Upper lobe of left lung (tissue), 6 donors: ENCODE measurements at regions not wholly inside any gene's neighbourhood (a gene's known extent, or its start where the extent isn't known, plus 50 kb on each side); places are given as distances from the start of the nearest gene placed in this dataset.

Source experiments
- ATAC-seq, 2 donors: fragments of 200-7000 bp; cut with Tn5 transposase; one replicate each; pipeline ENCODE4 v1.9.1; 2022; ENCODE audit warnings: mild to moderate bottlenecking in 2 of 2, moderate library complexity in 2 of 2; ENCODE audit not compliant: low FRiP score in 2 of 2
- DNase-seq, 2 donors: peaks; one replicate each; pipeline ENCODE4 v3.0.0-alpha.2; 2019 to 2020
- H3K27ac ChIP-seq, 4 donors: fragments of 200-600 bp; sonication (generic); one replicate each; pipeline ENCODE4 v1.5.1; 2016 to 2019
- H3K27me3 ChIP-seq, 4 donors: fragments of 200-600 bp; sonication (generic); one replicate each; pipeline ENCODE4 v1.5.1; 2017 to 2019
- H3K36me3 ChIP-seq, 4 donors: fragments of 200-600 bp; sonication (generic); one replicate each; pipeline ENCODE4 v1.5.1; 2016 to 2019
- H3K4me1 ChIP-seq, 4 donors: fragments of 200-600 bp; sonication (generic); one replicate each; pipeline ENCODE4 v1.5.1; 2018 to 2019
- H3K4me3 ChIP-seq, 4 donors: fragments of 200-600 bp; sonication (generic); one replicate each; pipeline ENCODE4 v1.5.1; 2017 to 2019; ENCODE audit warnings: mild to moderate bottlenecking in 2 of 4, moderate library complexity in 1 of 4
- H3K9me3 ChIP-seq, 4 donors: fragments of 200-600 bp; sonication (generic); one replicate each; pipeline ENCODE4 v1.5.1; 2018 to 2019
- CTCF ChIP-seq, 6 experiments: fragments of 450-650 bp in 4 of 6; fragments of 200-600 bp in 2 of 6; sonication (generic) in 2 of 6; IDR thresholded peaks; one replicate each; pipeline ENCODE4 v1.5.1; 2016 to 2019; ENCODE audit warnings: antibody characterized with exemption in 6 of 6
- EP300 ChIP-seq, 4 donors: sonication (generic); formaldehyde crosslinking; IDR thresholded peaks; one replicate each; pipeline ENCODE4 v1.5.1; 2017; ENCODE audit warnings: antibody characterized with exemption in 4 of 4, control low read depth in 2 of 4
- POLR2A ChIP-seq, 4 donors: fragments of 450-650 bp; IDR thresholded peaks; one replicate each; pipeline ENCODE4 v1.5.1; 2016 to 2017; ENCODE audit warnings: antibody characterized with exemption in 4 of 4, mild to moderate bottlenecking in 2 of 4
- POLR2AphosphoS5 ChIP-seq, 2 donors: sonication (generic); formaldehyde crosslinking; IDR thresholded peaks; one replicate each; pipeline ENCODE4 v1.5.1; 2017; ENCODE audit warnings: antibody characterized with exemption in 2 of 2
- WGBS, 2 donors: methylation state at CpG; one replicate each; pipeline ENCODE4 v1.1.5; 2017 to 2018; 5-methylcytosine and 5-hydroxymethylcytosine counted together
- donor health status: DM: no; HTN: no; CAD: no; lungs with moderate emphysema.
- donor health status: DM: no; HTN: yes; CAD: no; lungs with severe emphysema.

- WGBS, 2 donors, result 92 to 94% methylated on average over 3 of the region's 3 CpGs
- H3K4me1 ChIP-seq, result no peaks in the 10 kb centered on the region
- H3K27me3 ChIP-seq, result no peaks in the 10 kb centered on the region
- TF ChIP-seq EP300 (IDR thresholded peaks at IDR 0.05) (no peak), POLR2AphosphoS5 (IDR thresholded peaks at IDR 0.05) (no peak), CTCF (IDR thresholded peaks at IDR 0.05) (no peak), POLR2A (IDR thresholded peaks at IDR 0.05) (no peak)
- no peaks in the 10 kb centered on the region for H3K36me3 ChIP-seq
- no peak overlapping the region for H3K27ac ChIP-seq
- DNase-seq (no peak), ATAC-seq (no peak)
- H3K4me3 ChIP-seq, result no peak overlapping the region
- no peaks in the 10 kb centered on the region for H3K9me3 ChIP-seq
These were observed 262.1 kb upstream of the MEIS2 start for GRCh38 chr15:37362414-37362813.

- no peaks in the 10 kb centered on the region for H3K9me3 ChIP-seq
- DNase-seq, result no peak
- no peaks in the 10 kb centered on the region for H3K4me1 ChIP-seq
- H3K27ac ChIP-seq, result no peak overlapping the region
- no peak overlapping the region for H3K4me3 ChIP-seq
- ATAC-seq, result no peak
- TF ChIP-seq POLR2AphosphoS5 (IDR thresholded peaks at IDR 0.05), result no peak
- no peaks in the 10 kb centered on the region for H3K36me3 ChIP-seq
- H3K27me3 ChIP-seq, result no peaks in the 10 kb centered on the region
- 73% methylated on average over 4 of the region's 4 CpGs for WGBS, 2 donors
These were observed 268.6 kb upstream of the MEIS2 start for GRCh38 chr15:37368961-37369360.

GRCh38 chr15:37370941-37371340, 270.6 kb upstream of the MEIS2 start:
- H3K36me3 ChIP-seq, result no peaks in the 10 kb centered on the region
- DNase-seq (no peak), ATAC-seq (no peak)
- no peak overlapping the region for H3K27ac ChIP-seq
- H3K9me3 ChIP-seq, result no peaks in the 10 kb centered on the region
- no peaks in the 10 kb centered on the region for H3K4me1 ChIP-seq
- no peaks in the 10 kb centered on the region for H3K27me3 ChIP-seq
- WGBS, 2 donors, result 63 to 77% methylated on average over 2 of the region's 2 CpGs
- H3K4me3 ChIP-seq, result no peak overlapping the region
- TF ChIP-seq POLR2A (IDR thresholded peaks at IDR 0.05) (no peak), POLR2AphosphoS5 (IDR thresholded peaks at IDR 0.05) (no peak), EP300 (IDR thresholded peaks at IDR 0.05) (no peak), CTCF (IDR thresholded peaks at IDR 0.05) (no peak)

GRCh38 chr15:37372064-37372463, 271.7 kb upstream of the MEIS2 start:
- no peaks in the 10 kb centered on the region for H3K36me3 ChIP-seq
- ATAC-seq (no peak), DNase-seq (no peak)
- H3K9me3 ChIP-seq, result no peaks in the 10 kb centered on the region
- no peaks in the 10 kb centered on the region for H3K27me3 ChIP-seq
- no peak overlapping the region for H3K4me3 ChIP-seq
- TF ChIP-seq EP300 (IDR thresholded peaks at IDR 0.05), result no peak
- no peak for TF ChIP-seq POLR2AphosphoS5 (IDR thresholded peaks at IDR 0.05)
- TF ChIP-seq CTCF (IDR thresholded peaks at IDR 0.05), result no peak
- TF ChIP-seq POLR2A (IDR thresholded peaks at IDR 0.05), result no peak
- no peaks in the 10 kb centered on the region for H3K4me1 ChIP-seq
- 72 to 84% methylated on average over 6 of the region's 6 CpGs for WGBS, 2 donors
- H3K27ac ChIP-seq, result no peak overlapping the region

GRCh38 chr15:37375519-37375918, 275.2 kb upstream of the MEIS2 start:
- ATAC-seq (no peak), DNase-seq (no peak)
- H3K4me1 ChIP-seq, result no peaks in the 10 kb centered on the region
- 34 to 53% methylated on average over 3 of the region's 3 CpGs for WGBS, 2 donors
- H3K36me3 ChIP-seq, result no peaks in the 10 kb centered on the region
- no peak overlapping the region for H3K27ac ChIP-seq
- no peaks in the 10 kb centered on the region for H3K27me3 ChIP-seq
- no peak overlapping the region for H3K4me3 ChIP-seq
- TF ChIP-seq POLR2AphosphoS5 (IDR thresholded peaks at IDR 0.05), result no peak
- TF ChIP-seq POLR2A (IDR thresholded peaks at IDR 0.05), result no peak
- no peak for TF ChIP-seq EP300 (IDR thresholded peaks at IDR 0.05)
- TF ChIP-seq CTCF (IDR thresholded peaks at IDR 0.05), result no peak
- no peaks in the 10 kb centered on the region for H3K9me3 ChIP-seq
